Glutamatergic neuron (in vitro differentiated cells): ENCODE measurements at regions not wholly inside any gene's neighbourhood (a gene's known extent, or its start where the extent isn't known, plus 50 kb on each side); places are given as distances from the start of the nearest gene placed in this dataset.
A peak's percentile ranks its signal among the peaks of the same experiment; 100 is the strongest.

Experiments
- DNase-seq: peaks from one replicate; pipeline ENCODE4 v3.0.0; 2022
- H3K27ac Mint-ChIP-seq: one replicate; pipeline ENCODE4 v1.8.0; 2020; ENCODE audit warnings: mild to moderate bottlenecking, mixed read lengths, inconsistent platforms; ENCODE audit not compliant: unreplicated experiment
- H3K27me3 Mint-ChIP-seq: one replicate; pipeline ENCODE4 v1.8.0; 2020; ENCODE audit warnings: mild to moderate bottlenecking, moderate library complexity, mixed read lengths, inconsistent platforms; ENCODE audit not compliant: unreplicated experiment
- H3K36me3 Mint-ChIP-seq: one replicate; pipeline ENCODE4 v1.8.0; 2020; ENCODE audit warnings: mild to moderate bottlenecking, mixed read lengths, inconsistent platforms; ENCODE audit not compliant: unreplicated experiment
- H3K4me1 Mint-ChIP-seq: one replicate; pipeline ENCODE4 v1.8.0; 2020; ENCODE audit warnings: mild to moderate bottlenecking, low read depth, mixed read lengths, inconsistent platforms; ENCODE audit not compliant: unreplicated experiment
- H3K4me3 Mint-ChIP-seq: one replicate; pipeline ENCODE4 v1.8.0; 2020; ENCODE audit warnings: mild to moderate bottlenecking, mixed read lengths, inconsistent platforms; ENCODE audit not compliant: unreplicated experiment
- H3K9me3 Mint-ChIP-seq: one replicate; pipeline ENCODE4 v1.8.0; 2020; ENCODE audit warnings: mild to moderate bottlenecking, moderate library complexity, mixed read lengths, inconsistent platforms; ENCODE audit not compliant: unreplicated experiment
- CTCF ChIP-seq: fragments of 200-600 bp; sonication (generic); IDR thresholded peaks from one replicate; pipeline ENCODE4 v1.5.0; 2021; ENCODE audit not compliant: partially characterized antibody, unreplicated experiment

DNA sequence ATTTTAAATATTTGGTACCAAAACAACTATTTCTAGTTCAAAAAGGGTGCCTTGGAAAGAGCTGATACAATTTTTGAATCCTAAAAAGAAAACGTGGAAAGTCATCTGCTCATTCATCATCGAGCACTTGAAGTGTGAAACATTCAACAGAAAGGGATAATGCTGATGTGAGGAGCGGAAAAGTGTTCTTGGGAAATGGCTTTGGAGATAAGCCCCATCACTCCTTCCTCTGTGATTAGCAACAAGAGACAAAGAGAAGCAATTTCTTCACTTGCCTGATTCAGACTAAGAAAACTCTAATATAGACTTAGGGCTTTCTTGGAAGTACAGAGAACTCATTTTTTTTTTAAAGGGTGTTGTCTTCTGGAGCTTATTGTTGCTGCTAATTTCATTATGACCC lies 74.9 kb downstream of the C9orf152 start:
- DNase-seq: no peak
- peaks cover 30% of the 10 kb centered on the region for H3K4me1 Mint-ChIP-seq
- H3K27me3 Mint-ChIP-seq: peaks cover 9% of the 10 kb centered on the region
- no peak for TF ChIP-seq CTCF
- no peak overlapping the region for H3K4me3 Mint-ChIP-seq
- H3K27ac Mint-ChIP-seq: no peak overlapping the region
- peaks cover 10% of the 10 kb centered on the region for H3K36me3 Mint-ChIP-seq
- H3K9me3 Mint-ChIP-seq: peaks cover 4% of the 10 kb centered on the region

GRCh38 chr9:110133608-110134210 lies 74.2 kb downstream of the C9orf152 start:
- H3K36me3 Mint-ChIP-seq: peaks cover 11% of the 10 kb centered on the region
- no peak for TF ChIP-seq CTCF
- H3K27me3 Mint-ChIP-seq: peaks cover 9% of the 10 kb centered on the region
- DNase-seq: no peak
- H3K4me3 Mint-ChIP-seq: no peak overlapping the region
- H3K9me3 Mint-ChIP-seq: peaks cover 4% of the 10 kb centered on the region
- H3K27ac Mint-ChIP-seq: no peak overlapping the region
- H3K4me1 Mint-ChIP-seq: peaks cover 25% of the 10 kb centered on the region

- no peak for TF ChIP-seq CTCF
- Mint-ChIP-seq H3K27ac (peak overlapping the region; percentile 5), H3K36me3 (peaks cover 16% of the 10 kb centered on the region)
Observed at GRCh38 chr9:110135846-110136245, 72.1 kb downstream of the C9orf152 start.

GRCh38 chr9:110136802-110137201 lies 71.2 kb downstream of the C9orf152 start:
- H3K27me3 Mint-ChIP-seq: peaks cover 11% of the 10 kb centered on the region
- H3K36me3 Mint-ChIP-seq: peaks cover 12% of the 10 kb centered on the region
- peaks cover 12% of the 10 kb centered on the region for H3K4me1 Mint-ChIP-seq
- H3K9me3 Mint-ChIP-seq: peaks cover 4% of the 10 kb centered on the region
- H3K27ac Mint-ChIP-seq: no peak overlapping the region
- no peak for DNase-seq
- H3K4me3 Mint-ChIP-seq: no peak overlapping the region
- TF ChIP-seq CTCF: no peak

More at GRCh38 chr9:110135846-110136245, 72.1 kb downstream of the C9orf152 start:
- Mint-ChIP-seq H3K27me3 (peaks cover 11% of the 10 kb centered on the region), H3K9me3 (peaks cover 4% of the 10 kb centered on the region), H3K4me3 (no peak overlapping the region), H3K4me1 (peaks cover 12% of the 10 kb centered on the region)
- no peak for DNase-seq

GRCh38 chr9:110140276-110140675 lies 67.7 kb downstream of the C9orf152 start:
- TF ChIP-seq CTCF: no peak
- Mint-ChIP-seq H3K36me3 (peaks cover 12% of the 10 kb centered on the region), H3K27me3 (peaks cover 11% of the 10 kb centered on the region), H3K9me3 (peaks cover 4% of the 10 kb centered on the region), H3K4me3 (no peak overlapping the region), H3K4me1 (peaks cover 31% of the 10 kb centered on the region), H3K27ac (no peak overlapping the region)
- no peak for DNase-seq
